IgD-negative memory B cell (primary cell): ENCODE measurements at regions not wholly inside any gene's neighbourhood (a gene's known extent, or its start where the extent isn't known, plus 50 kb on each side); places are given as distances from the start of the nearest gene placed in this dataset.
"Not testable (repeated sequence)": the region's sequence is repeated elsewhere in the genome, so short reads cannot be mapped to it uniquely, and the experiment has no call there.

Source experiments
- H3K27ac Mint-ChIP-seq, 3 donors: one replicate each; pipeline ENCODE4 v1.8.0; 2020 to 2022; ENCODE audit warnings: mild to moderate bottlenecking in 3 of 3, mixed read lengths in 3 of 3, moderate library complexity in 1 of 3
- H3K27me3 Mint-ChIP-seq: one replicate; pipeline ENCODE4 v1.8.0; 2021; ENCODE audit warnings: mixed read lengths
- H3K36me3 Mint-ChIP-seq: one replicate; pipeline ENCODE4 v1.8.0; 2020; ENCODE audit warnings: mild to moderate bottlenecking, mixed read lengths
- H3K4me1 Mint-ChIP-seq, 3 donors: one replicate each; pipeline ENCODE4 v1.8.0; 2020 to 2022; ENCODE audit warnings: mixed read lengths in 3 of 3, mild to moderate bottlenecking in 1 of 3
- H3K4me3 Mint-ChIP-seq, 4 donors: one replicate each; pipeline ENCODE4 v1.8.0; 2020 to 2022; ENCODE audit warnings: mild to moderate bottlenecking in 4 of 4, mixed read lengths in 4 of 4, moderate library complexity in 3 of 4
- H3K9me3 Mint-ChIP-seq, 3 donors: one replicate each; pipeline ENCODE4 v1.8.0; 2020 to 2021; ENCODE audit warnings: mixed read lengths in 3 of 3, mild to moderate bottlenecking in 1 of 3

GRCh38 chr18:54433368-54433767 is 75.7 kb downstream of the C18orf54 start:
- H3K27ac Mint-ChIP-seq = no peak overlapping the region
- H3K4me1 Mint-ChIP-seq = no peaks in the 10 kb centered on the region
- no peaks in the 10 kb centered on the region for H3K9me3 Mint-ChIP-seq
- H3K4me3 Mint-ChIP-seq = no peak overlapping the region
- H3K27me3 Mint-ChIP-seq = peaks cover 3% of the 10 kb centered on the region
- H3K36me3 Mint-ChIP-seq = no peaks in the 10 kb centered on the region

DNA sequence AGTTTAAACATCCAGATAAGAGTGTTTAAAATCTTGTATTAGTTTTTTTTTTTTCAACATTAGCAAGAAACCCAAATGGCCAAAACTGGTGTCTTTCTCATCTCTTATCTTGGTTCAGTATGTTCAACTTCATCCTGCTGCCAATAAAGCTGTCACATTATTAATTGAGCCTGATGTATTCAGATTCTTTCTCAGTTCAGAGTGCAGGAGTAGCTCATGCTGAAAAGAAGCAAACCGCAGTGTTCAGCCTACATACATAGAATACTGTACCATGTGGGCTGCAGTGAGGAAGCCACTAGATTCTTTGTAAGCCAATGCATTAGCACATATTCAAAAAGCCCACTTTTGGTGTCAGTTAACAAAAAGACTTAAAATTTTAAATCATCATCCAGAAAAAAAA is 76.2 kb downstream of the C18orf54 start:
- Mint-ChIP-seq H3K4me1 (no peaks in the 10 kb centered on the region), H3K27me3 (peaks cover 7% of the 10 kb centered on the region), H3K9me3 (no peaks in the 10 kb centered on the region), H3K4me3 (no peak overlapping the region), H3K27ac (no peak overlapping the region), H3K36me3 (no peaks in the 10 kb centered on the region)

DNA sequence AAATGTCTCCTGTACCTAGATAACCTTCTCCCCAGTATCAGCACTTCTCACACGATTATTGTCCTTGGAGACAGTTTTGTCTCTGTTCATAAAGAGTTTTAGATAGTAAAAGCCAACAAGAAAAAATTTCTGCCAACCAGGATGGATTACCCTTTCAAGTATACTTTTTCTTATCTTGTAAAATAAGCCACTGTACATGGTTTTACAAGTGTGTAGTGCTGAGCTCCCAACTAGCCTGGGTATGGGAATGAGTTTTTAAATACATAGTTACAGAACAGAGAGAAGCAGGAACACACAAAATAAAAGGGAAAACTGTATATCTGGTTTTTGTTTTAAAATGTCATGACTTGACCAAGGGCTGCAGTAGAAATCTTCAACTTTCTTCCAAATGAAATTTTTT is 76.7 kb downstream of the C18orf54 start:
- Mint-ChIP-seq H3K36me3 (no peaks in the 10 kb centered on the region), H3K27me3 (peaks cover 9% of the 10 kb centered on the region), H3K4me3 (no peak overlapping the region), H3K9me3 (no peaks in the 10 kb centered on the region), H3K4me1 (no peaks in the 10 kb centered on the region), H3K27ac (no peak overlapping the region)

- no peaks in the 10 kb centered on the region for H3K4me1 Mint-ChIP-seq
These were observed 78.8 kb downstream of the C18orf54 start for GRCh38 chr18:54436501-54436900.

GRCh38 chr18:54440292-54440691 is 82.6 kb downstream of the C18orf54 start:
- no peaks in the 10 kb centered on the region for H3K4me1 Mint-ChIP-seq
- no peak overlapping the region for H3K27ac Mint-ChIP-seq
- no peaks in the 10 kb centered on the region for H3K36me3 Mint-ChIP-seq
- peaks cover 22% of the 10 kb centered on the region for H3K27me3 Mint-ChIP-seq
- H3K4me3 Mint-ChIP-seq = no peak overlapping the region
- H3K9me3 Mint-ChIP-seq = no peaks in the 10 kb centered on the region

More at GRCh38 chr18:54436501-54436900, 78.8 kb downstream of the C18orf54 start:
- Mint-ChIP-seq H3K9me3 (no peaks in the 10 kb centered on the region), H3K27me3 (peaks cover 15% of the 10 kb centered on the region), H3K4me3 (no peak overlapping the region), H3K27ac (no peak overlapping the region), H3K36me3 (no peaks in the 10 kb centered on the region)

DNA sequence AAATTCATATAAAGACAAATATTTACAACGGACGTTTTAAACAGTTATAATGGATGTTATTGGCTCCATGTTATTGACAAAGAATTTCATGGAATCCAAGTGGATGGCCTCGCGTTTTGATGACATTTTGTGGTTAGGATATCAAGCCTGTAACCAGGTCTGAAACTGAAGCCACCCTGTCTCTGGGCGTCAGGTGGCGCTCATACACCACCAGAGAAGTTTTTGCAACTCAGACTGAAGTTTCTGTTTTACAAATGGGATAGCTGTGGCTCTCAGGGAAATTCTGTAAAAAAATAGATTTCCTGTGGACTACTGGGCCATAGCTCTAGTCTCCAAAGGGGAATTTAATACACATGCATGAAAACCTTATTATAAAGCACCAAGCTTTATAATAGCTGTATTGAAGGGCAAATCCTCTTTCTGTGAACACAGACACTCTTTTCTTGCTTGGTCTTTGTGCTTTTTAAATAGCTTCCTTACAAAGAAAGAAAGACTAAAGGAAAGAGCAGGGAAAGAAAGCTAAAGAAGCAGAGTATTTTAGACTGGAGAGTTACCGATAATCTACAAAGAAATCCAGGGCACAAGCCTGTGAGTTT is 86.7 kb downstream of the C18orf54 start:
- no peaks in the 10 kb centered on the region for H3K4me1 Mint-ChIP-seq
- H3K4me3 Mint-ChIP-seq = no peak overlapping the region
- peaks cover 18% of the 10 kb centered on the region for H3K27me3 Mint-ChIP-seq
- H3K9me3 Mint-ChIP-seq = peaks cover 0 to 4% (median 2%) of the 10 kb centered on the region in 3 donors
- no peak overlapping the region for H3K27ac Mint-ChIP-seq
- no peaks in the 10 kb centered on the region for H3K36me3 Mint-ChIP-seq

- no peaks in the 10 kb centered on the region for H3K4me1 Mint-ChIP-seq
- H3K27ac Mint-ChIP-seq = no peak overlapping the region
- peaks cover 0 to 2% (median 0%) of the 10 kb centered on the region in 3 donors for H3K9me3 Mint-ChIP-seq
- H3K4me3 Mint-ChIP-seq = no peak overlapping the region
- H3K27me3 Mint-ChIP-seq = peaks cover 4% of the 10 kb centered on the region
- H3K36me3 Mint-ChIP-seq = no peaks in the 10 kb centered on the region
These were observed 96.3 kb downstream of the C18orf54 start for GRCh38 chr18:54453996-54454395.

DNA sequence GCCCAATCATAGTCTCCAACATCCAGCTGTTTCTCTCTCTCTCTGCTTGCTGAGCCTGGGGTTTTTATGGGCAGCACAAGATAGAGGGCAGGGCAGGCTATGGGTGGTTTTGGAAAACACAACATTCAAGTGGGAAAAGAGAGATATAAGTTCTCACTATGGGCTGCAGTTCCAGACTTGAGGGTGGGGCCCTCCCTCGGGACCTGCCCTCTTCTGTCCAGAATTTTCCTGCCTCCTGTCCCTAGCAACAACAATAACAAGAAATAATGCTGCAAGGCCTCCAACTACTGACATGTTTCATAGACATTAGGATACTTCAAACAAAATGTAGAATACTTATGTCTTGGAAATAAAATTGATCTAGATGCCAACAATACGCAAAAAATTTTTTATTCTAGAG is 107.8 kb downstream of the C18orf54 start:
- Mint-ChIP-seq H3K9me3 (no peaks in the 10 kb centered on the region), H3K4me3 (no peak overlapping the region), H3K4me1 (no peaks in the 10 kb centered on the region), H3K27me3 (no peaks in the 10 kb centered on the region), H3K27ac (no peak overlapping the region), H3K36me3 (no peaks in the 10 kb centered on the region)

DNA sequence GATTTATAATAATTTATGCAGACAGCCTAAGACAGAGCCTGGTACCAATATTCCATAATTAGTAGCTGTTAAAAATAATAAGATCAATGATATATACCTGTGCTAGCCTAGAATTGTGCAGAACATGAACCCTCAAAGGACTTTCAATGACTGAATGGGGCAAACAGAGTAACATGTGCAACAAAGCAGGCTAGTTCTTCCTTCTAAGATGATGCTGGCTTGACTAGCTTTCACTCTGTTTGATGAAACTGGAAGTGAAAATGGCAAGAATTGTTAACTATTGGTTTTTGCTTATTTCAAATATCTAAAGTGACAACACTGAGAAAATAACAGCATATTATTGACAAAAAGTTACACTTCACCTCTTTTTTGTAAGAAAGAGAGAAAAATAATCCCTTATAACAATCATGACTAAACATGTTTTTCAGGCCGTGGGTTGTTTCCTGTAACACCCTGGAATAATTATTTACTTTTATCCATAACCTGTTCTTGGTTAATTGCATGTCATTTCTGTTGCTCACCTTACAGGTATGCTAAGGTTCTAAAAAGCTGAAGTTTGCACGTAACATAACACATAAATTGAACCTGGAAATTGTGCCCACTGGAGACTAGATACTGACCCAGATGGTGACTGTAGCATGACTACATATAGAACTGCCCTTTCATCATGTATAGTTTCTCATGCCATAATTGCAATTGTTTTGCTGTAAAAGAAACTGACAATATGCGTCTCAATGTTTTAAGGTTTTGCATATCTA is 108.7 kb downstream of the C18orf54 start:
- no peaks in the 10 kb centered on the region for H3K9me3 Mint-ChIP-seq
- no peaks in the 10 kb centered on the region for H3K36me3 Mint-ChIP-seq

GRCh38 chr18:54479365-54479764 is 111.7 kb upstream of the DYNAP start:
- Mint-ChIP-seq H3K4me3 (no peak overlapping the region), H3K36me3 (no peaks in the 10 kb centered on the region), H3K27ac (no peak overlapping the region), H3K9me3 (no peaks in the 10 kb centered on the region), H3K27me3 (peaks cover 13% of the 10 kb centered on the region), H3K4me1 (no peaks in the 10 kb centered on the region)

More for the DNA sequence above, 108.7 kb downstream of the C18orf54 start:
- H3K27me3 Mint-ChIP-seq = peaks cover 3% of the 10 kb centered on the region
- no peak overlapping the region for H3K4me3 Mint-ChIP-seq
- no peak overlapping the region for H3K27ac Mint-ChIP-seq
- no peaks in the 10 kb centered on the region for H3K4me1 Mint-ChIP-seq

GRCh38 chr18:54480616-54481015 is 110.4 kb upstream of the DYNAP start:
- H3K36me3 Mint-ChIP-seq = no peaks in the 10 kb centered on the region
- H3K27ac Mint-ChIP-seq = no peak overlapping the region
- H3K27me3 Mint-ChIP-seq = peaks cover 19% of the 10 kb centered on the region
- H3K4me1 Mint-ChIP-seq = no peaks in the 10 kb centered on the region
- H3K9me3 Mint-ChIP-seq = no peaks in the 10 kb centered on the region
- no peak overlapping the region for H3K4me3 Mint-ChIP-seq

- not testable (repeated sequence) for H3K4me1 Mint-ChIP-seq, H3K36me3 Mint-ChIP-seq, H3K27me3 Mint-ChIP-seq, H3K9me3 Mint-ChIP-seq, H3K4me3 Mint-ChIP-seq, H3K27ac Mint-ChIP-seq
These were observed 88.6 kb upstream of the DYNAP start for GRCh38 chr18:54502451-54502850.

DNA sequence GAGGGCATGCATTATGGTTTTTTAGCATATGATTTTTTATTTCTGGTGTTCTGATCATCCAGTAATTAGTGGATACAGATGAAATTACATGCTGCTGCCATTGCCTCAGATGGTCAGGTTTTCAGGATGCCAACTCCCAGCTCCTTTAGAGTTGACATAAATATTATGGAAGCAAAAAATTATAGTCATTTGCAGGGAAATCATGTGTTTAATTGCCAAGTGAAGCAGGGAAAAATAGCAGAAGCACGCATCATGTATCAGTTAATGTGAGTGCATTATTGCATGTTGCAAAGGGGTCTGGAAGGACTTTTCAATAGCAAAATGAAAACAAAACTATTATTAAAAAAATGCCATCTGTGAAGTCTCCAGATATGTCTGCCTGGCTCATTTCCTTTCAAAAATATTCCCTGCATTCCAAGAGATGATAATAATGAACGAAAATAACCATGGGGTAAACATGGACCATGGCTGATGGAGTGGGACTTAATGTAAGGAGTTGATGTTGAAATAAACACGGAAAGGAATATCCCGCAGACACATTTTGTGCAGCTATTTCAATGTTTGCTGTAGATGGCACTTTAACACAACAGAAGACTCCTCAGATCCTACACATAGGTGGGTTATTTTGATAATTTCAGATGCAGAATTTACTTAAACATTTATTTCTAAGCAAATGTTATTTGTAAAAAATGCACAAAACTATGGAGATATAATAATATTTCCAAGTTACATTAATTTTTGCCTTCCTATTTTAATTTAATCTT is 87.7 kb upstream of the DYNAP start:
- no peaks in the 10 kb centered on the region for H3K36me3 Mint-ChIP-seq
- peaks cover 6% of the 10 kb centered on the region for H3K27me3 Mint-ChIP-seq
- H3K9me3 Mint-ChIP-seq = peaks cover 0 to 2% (median 2%) of the 10 kb centered on the region in 3 donors
- H3K27ac Mint-ChIP-seq = no peak overlapping the region
- H3K4me3 Mint-ChIP-seq = no peak overlapping the region
- H3K4me1 Mint-ChIP-seq = no peaks in the 10 kb centered on the region

DNA sequence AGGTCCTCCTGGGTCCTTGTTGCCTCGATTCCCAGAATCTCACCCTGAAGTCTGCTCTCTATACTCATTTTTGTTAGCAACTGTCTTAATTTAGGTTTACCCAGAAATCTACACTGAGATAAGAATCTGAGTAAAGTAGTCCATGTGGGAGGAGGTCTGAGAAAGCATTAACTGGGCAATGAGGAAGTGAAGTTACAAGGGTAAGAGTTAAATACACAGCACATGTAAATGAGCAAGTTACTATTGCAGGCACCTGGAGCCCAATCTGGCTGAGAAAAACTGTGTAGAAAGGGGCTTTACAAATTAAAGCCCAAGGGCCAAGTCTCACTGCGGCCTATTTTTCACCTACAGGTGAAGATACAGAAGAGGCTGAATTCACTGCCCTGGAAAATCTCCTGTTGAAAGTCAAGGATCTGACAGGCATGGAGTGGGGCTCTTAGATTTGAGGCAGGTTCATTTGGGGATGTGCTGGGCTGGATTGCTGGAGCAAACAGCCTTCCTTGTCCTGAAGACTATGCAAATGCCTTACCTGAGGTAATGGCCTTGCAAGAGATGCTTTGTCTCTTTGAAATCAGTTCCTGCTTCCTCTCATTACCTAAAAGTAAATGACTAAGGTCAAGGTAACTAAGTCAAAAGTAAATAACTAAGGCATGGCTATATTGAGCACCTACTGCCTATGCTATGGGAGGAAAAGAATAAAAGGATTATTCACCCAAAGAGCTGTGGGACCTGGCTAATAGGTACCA is 84.4 kb upstream of the DYNAP start:
- H3K27me3 Mint-ChIP-seq = peaks cover 5% of the 10 kb centered on the region
- H3K4me3 Mint-ChIP-seq = no peak overlapping the region
- H3K9me3 Mint-ChIP-seq = peaks cover 0 to 2% (median 2%) of the 10 kb centered on the region in 3 donors
- H3K36me3 Mint-ChIP-seq = no peaks in the 10 kb centered on the region
- no peak overlapping the region for H3K27ac Mint-ChIP-seq
- no peaks in the 10 kb centered on the region for H3K4me1 Mint-ChIP-seq

DNA sequence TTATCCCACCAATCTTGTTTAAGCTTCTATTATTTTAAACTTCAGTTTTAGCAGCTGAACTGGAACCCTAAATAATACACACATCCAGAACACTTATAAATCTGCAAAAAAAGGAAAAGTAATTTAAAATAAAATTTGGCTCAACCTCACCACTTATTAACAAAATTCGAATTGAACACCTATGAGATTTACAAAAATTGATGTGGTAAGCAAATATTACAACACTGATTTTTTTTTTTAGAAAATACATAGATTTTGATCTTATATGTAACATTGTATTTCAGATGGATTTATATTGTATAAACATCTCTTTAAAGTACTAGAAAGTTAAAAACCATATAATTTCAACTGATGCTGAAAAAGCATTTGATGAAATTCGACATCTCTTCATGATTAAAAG is 81.3 kb upstream of the DYNAP start:
- Mint-ChIP-seq H3K27ac (no peak overlapping the region), H3K27me3 (peaks cover 5% of the 10 kb centered on the region), H3K36me3 (no peaks in the 10 kb centered on the region), H3K4me3 (no peak overlapping the region), H3K9me3 (peaks cover 0 to 2% (median 0%) of the 10 kb centered on the region in 3 donors), H3K4me1 (no peaks in the 10 kb centered on the region)
